ENCODE measurements at regions not wholly inside any gene's neighbourhood (a gene's known extent, or its start where the extent isn't known, plus 50 kb on each side); places are given as distances from the start of the nearest gene placed in this dataset.
"Not testable (repeated sequence)": the region's sequence is repeated elsewhere in the genome, so short reads cannot be mapped to it uniquely, and the experiment has no call there.

DNA sequence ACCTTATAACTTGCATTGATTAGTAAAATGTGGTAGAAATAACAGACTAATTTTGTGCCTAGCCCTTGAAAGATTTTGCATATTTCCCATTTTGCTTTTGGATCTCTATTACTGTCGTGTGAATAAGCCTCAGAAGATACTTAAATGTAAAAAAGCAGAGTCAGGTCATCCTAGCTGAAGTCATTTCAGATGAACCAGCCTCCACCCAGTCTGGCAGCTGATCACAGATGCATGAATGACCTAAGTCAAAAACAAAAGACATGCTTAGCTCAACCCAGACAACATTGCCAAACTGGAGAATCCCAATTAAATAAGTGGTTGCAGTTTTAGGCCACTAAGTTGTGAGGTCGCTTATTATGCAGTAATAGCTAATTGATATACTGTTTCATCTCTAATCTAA lies 349.9 kb downstream of the C12orf50 start:
- DNase-seq, result no peak

GRCh38 chr12:87678453-87678852 lies 350.7 kb downstream of the C12orf50 start:
- no peak for DNase-seq

DNA sequence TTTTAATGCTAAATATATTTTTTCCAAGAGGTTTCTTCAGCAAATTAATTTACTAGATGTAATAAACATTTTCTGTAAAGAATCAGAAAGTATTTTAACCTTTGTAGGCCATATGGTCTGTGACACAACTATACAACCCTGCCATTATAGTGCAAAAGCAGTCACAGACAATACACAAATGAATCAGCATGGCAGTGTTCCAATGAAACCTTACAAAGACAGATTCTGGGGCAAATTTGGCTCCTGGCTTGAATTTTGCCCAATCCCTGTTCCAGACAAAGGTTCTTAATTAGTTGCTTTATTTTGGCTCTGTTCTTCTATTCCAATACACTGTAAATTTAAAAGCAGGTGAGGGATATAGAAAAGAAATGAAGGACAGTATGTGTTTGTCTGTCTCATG lies 352.5 kb downstream of the C12orf50 start:
- no peak for DNase-seq

DNA sequence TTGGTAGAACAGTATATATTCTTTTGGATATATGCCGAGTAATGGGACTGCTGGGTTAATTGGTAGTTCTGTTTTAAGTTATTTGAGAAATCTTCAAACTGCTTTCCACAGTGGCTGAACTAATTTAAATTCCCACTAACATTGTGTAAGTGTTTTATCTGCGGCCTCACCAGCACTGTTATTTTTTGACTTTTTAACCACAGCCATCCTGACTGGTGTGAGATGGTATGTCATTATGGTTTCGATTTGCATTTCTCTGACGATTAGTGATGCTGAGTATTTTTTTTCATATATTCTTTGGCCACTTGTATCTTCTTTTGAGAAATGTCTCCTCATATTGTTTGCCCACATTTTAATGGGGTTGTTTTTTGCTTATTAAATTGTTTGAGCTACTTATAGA lies 357.4 kb downstream of the C12orf50 start:
- no peak for DNase-seq

- DNase-seq, result no peak
Observed at GRCh38 chr12:87670448-87670847, 358.8 kb downstream of the C12orf50 start.

GRCh38 chr12:87667378-87667777 lies 361.8 kb downstream of the C12orf50 start:
- DNase-seq, result peak in 1 of 51 donors; percentile 2

DNA sequence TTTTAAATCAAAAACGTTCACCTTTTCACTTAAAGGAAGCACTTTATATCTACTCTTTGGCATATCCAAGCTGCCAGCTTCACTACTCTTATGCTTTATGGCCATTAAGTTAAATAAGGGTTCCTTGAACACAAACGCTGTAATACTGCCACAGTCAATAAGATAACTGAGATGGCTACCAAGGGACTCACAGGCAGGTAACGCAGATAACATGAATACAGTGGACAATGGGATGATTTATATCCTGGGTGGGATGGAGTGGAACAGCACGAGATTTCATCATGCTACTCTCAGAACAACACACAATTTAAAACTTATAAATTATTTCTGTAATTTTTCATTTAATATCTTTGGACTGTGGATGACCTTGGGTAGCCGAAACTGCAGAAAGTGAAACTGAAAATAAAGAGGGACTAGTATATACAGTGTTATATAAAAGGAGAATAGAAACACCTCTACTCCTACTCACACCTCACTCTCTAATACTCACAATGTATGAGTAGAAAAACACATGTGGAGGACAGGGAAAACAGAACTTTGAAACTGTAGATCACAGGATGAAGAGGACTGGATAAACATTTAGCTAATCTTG lies 367.3 kb downstream of the C12orf50 start:
- DNase-seq, result no peak

- DNase-seq, result no peak
Observed at GRCh38 chr12:87660987-87661774, 368.0 kb downstream of the C12orf50 start.

- no peak for DNase-seq
Observed at GRCh38 chr12:87660291-87660690, 368.9 kb downstream of the C12orf50 start.

- no peak for DNase-seq
Observed at GRCh38 chr12:87656311-87656710, 372.9 kb downstream of the C12orf50 start.

- no peak for DNase-seq
Observed at GRCh38 chr12:87651670-87652425, 377.4 kb downstream of the C12orf50 start.

DNA sequence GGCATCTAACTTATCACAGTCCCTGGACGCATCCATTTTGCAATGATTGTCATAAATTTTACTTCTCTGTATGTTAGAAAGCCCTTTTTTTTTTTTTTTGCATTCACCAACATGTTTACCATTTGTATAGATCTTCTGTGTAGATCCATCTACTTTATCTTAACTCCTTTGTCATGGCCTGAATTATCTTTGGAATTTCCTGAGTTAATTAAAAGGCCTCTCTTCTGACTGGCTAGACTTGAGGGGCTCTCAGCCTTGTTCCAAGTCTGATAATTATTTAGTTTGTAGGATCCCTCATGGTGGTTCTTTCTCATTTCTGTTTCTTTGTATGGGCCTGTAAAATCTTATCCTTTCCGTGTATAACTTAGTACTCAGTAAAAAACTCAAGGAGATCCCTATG lies 387.0 kb downstream of the C12orf50 start:
- DNase-seq, result no peak

GRCh38 chr12:87618199-87618598 lies 411.0 kb downstream of the C12orf50 start:
- no peak for DNase-seq

DNA sequence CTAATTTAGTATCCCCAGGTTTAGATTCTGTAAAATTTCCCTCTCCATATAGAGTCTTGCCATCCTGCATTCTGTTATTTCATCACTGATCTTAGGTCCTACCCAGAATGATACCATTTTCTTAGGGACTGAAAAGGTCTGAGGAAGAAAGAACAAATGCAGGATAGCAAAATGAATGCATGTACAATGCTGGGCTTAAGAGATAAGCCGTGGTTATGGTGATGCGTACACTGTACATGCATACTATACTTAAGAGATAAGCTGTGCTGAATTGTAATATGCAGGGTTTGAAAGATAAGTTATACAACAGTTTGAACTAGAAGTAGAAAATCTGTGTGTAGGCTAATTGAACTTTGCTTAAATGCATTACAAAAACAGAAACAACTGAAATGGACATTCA lies 416.2 kb downstream of the C12orf50 start:
- DNase-seq, result no peak

DNA sequence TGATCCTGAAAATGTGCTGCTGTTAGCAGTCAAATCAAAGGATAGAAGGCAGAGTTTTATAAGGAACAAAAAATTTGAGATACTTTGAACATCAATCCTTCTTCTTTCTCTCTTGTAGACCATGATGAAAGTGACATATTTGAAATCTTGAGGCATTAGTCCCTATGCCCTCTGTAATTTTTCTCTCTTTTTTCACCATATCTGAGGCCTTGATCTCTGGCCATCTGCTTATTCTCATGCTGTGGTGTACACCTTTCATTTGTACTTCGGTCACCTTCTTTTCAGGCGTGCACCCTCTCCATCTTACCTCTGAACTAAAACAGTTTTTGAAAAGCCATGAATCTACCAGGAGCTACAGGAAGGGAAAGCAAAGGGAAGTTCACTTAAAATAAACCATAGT lies 420.9 kb downstream of the C12orf50 start:
- DNase-seq, result no peak

DNA sequence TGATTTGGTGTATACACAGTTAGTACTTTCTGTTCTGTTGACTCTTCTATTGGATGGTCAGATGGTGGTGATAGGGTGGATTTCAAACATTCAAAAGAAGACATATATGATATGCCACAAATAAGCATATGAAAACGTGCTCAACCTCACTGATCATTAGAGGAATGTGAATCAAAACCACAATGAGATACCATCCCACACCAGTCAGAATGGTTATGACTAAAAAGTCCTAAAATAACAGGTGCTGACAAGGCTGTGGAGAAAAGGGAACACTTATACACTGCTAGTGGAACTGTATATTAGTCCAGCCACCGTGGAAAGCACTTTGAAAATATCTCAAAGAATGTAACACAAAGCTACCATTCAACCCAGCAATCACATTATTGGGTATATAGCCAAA lies 425.5 kb downstream of the C12orf50 start:
- DNase-seq, result no peak

GRCh38 chr12:87599459-87599858 lies 429.7 kb downstream of the C12orf50 start:
- DNase-seq, result no peak

DNA sequence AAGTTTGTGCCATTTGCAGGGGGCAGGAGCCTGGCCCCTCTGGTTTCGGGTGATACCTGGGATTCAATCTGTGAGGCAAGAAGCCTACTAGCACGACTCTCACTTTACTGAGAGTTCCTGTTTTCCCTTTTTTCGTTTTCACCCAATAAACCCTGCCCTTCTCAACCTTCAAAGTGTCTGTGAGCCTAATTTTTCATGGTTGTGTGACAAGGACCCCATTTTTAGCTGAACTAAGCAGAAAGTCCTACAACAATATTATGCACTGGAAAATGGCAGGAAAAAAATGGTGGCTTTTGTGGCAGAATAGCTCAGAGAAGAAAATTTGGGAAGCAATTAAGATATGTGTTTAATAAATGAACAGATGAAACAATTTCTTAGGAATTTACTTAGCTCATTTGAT lies 432.1 kb downstream of the C12orf50 start:
- no peak for DNase-seq

DNA sequence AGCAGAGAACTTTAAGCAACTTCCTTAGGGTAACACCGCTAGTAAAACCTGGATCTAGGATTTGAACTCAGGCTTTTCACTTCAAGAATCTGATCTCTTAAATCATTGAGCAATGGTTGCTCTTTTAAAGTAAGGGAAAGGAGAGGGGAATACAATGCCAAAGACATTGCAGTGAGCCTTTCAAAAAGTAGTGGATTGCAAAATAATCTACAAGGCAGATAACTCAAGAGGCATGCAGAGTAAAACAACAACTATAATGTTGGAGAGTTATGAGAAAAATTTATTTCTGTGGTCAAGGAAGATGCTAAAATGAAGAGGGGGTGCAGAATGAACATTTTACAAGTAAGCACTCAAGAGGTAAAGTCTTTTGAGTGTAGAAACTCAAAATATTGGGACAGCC lies 432.6 kb downstream of the C12orf50 start:
- no peak for DNase-seq

- DNase-seq, result no peak
Observed at GRCh38 chr12:87596134-87596533, 433.1 kb downstream of the C12orf50 start.

DNA sequence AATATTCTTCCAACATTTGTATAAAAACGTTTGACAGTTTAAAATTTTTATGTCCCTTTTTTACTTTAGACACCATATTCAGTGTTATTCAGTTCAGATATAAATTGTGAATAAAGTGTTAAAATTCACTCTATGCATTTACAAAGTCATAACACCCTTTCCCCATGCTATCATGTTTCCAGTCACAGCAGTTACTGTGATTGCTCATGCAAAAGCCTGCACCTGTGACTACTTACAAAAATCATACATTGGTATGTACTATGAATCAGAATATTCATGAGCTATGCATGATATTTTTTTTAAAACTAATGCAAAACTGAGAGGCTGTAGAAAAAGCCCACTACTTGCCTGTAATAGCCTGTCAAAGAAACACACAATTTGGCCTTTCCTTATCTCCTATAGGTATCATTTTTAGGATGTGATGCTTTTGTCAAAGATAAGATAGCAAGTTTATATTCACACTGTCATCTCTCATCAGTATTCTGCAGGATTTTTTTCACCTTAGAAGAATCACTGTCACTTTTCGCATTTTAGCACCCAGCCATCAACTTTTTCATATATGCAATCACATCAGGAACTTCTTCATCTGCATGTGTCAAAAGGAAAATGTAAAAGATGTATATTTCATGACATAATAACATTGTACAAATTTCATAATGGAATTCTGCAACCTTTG lies 443.2 kb downstream of the C12orf50 start:
- DNase-seq, result no peak

- not testable (repeated sequence) for DNase-seq
Observed at GRCh38 chr12:87579091-87579490, 450.1 kb downstream of the C12orf50 start.

All from hypothalamus (tissue), 51 donors.